GM19452 (cell line): ENCODE measurements at regions not wholly inside any gene's neighbourhood (a gene's known extent, or its start where the extent isn't known, plus 50 kb on each side); places are given as distances from the start of the nearest gene placed in this dataset.

Experiments used
- ATAC-seq: cut with Tn5 transposase; IDR thresholded peaks from one replicate; pipeline ENCODE4 v1.9.1; 2021; ENCODE audit not compliant: unreplicated experiment

- no peak for ATAC-seq
Observed at GRCh38 chr4:14883661-14884060, 118.6 kb upstream of the CPEB2 start.

GRCh38 chr4:14887842-14888433 is 114.3 kb upstream of the CPEB2 start:
- no peak for ATAC-seq

- no peak for ATAC-seq
Observed at GRCh38 chr4:14888790-14889572, 113.3 kb upstream of the CPEB2 start.

GRCh38 chr4:14892563-14892962 is 109.7 kb upstream of the CPEB2 start:
- ATAC-seq, result no peak

GRCh38 chr4:14893713-14894112 is 108.6 kb upstream of the CPEB2 start:
- no peak for ATAC-seq

- no peak for ATAC-seq
Observed at GRCh38 chr4:14894392-14895292, 107.6 kb upstream of the CPEB2 start.

- no peak for ATAC-seq
Observed at GRCh38 chr4:14896656-14897175, 105.6 kb upstream of the CPEB2 start.

- no peak for ATAC-seq
Observed at GRCh38 chr4:14897217-14897616, 105.1 kb upstream of the CPEB2 start.

- no peak for ATAC-seq
Observed at GRCh38 chr4:14898989-14899388, 103.3 kb upstream of the CPEB2 start.

GRCh38 chr4:14902342-14902741 is 99.9 kb upstream of the CPEB2 start:
- no peak for ATAC-seq

GRCh38 chr4:14903321-14903720 is 99.0 kb upstream of the CPEB2 start:
- ATAC-seq, result no peak

- no peak for ATAC-seq
Observed at GRCh38 chr4:14906805-14907204, 95.5 kb upstream of the CPEB2 start.

GRCh38 chr4:14908635-14909034 is 93.6 kb upstream of the CPEB2 start:
- no peak for ATAC-seq

GRCh38 chr4:14910411-14910810 is 91.9 kb upstream of the CPEB2 start:
- ATAC-seq, result no peak

GRCh38 chr4:14912426-14912825 is 89.9 kb upstream of the CPEB2 start:
- no peak for ATAC-seq

- no peak for ATAC-seq
Observed at GRCh38 chr4:14915018-14915417, 87.3 kb upstream of the CPEB2 start.

- no peak for ATAC-seq
Observed at GRCh38 chr4:14916554-14917297, 85.6 kb upstream of the CPEB2 start.

- no peak for ATAC-seq
Observed at GRCh38 chr4:14917298-14917633, 85.0 kb upstream of the CPEB2 start.

- ATAC-seq, result no peak
Observed at GRCh38 chr4:14918336-14918735, 83.9 kb upstream of the CPEB2 start.

GRCh38 chr4:14919785-14920184 is 82.5 kb upstream of the CPEB2 start:
- no peak for ATAC-seq

GRCh38 chr4:14920237-14920636 is 82.0 kb upstream of the CPEB2 start:
- no peak for ATAC-seq
